OCI-LY3 (cell line): ENCODE measurements at regions not wholly inside any gene's neighbourhood (a gene's known extent, or its start where the extent isn't known, plus 50 kb on each side); places are given as distances from the start of the nearest gene placed in this dataset.

Experiments
- H2AFZ ChIP-seq: fragments of 200-600, 300-600 bp; shearing (Covaris generic); 2 replicates; pipeline ENCODE4 v1.6.0; 2014; ENCODE audit warnings: antibody characterized with exemption, low read depth, low read length
- H3K27ac ChIP-seq: fragments of 200-600, 300-600 bp; sonication (generic); 2 replicates; pipeline ENCODE4 v1.5.1; 2014; ENCODE audit warnings: mild to moderate bottlenecking, low read length, moderate library complexity, mixed read lengths
- H3K27me3 ChIP-seq: fragments of 200-600, 300-600 bp; sonication (generic); 2 replicates; pipeline ENCODE4 v1.6.1; 2014; ENCODE audit warnings: low read depth, low read length, mixed read lengths
- H3K36me3 ChIP-seq: fragments of 200-600, 300-600 bp; sonication (generic); replicated peaks from 2 replicates; pipeline ENCODE3; 2014; ENCODE audit warnings: low read depth, low read length, mixed read lengths
- H3K4me1 ChIP-seq: fragments of 300-600, 200-600 bp; sonication (generic); 2 replicates; pipeline ENCODE4 v1.6.1; 2014; ENCODE audit warnings: low read length, mixed read lengths
- H3K4me2 ChIP-seq: fragments of 200-600, 300-600 bp; sonication (generic); 2 replicates; pipeline ENCODE4 v1.6.1; 2014; ENCODE audit warnings: low read length, mixed read lengths
- H3K4me3 ChIP-seq: fragments of 300-600, 200-600 bp; sonication (generic); 2 replicates; pipeline ENCODE4 v1.5.1; 2014; ENCODE audit warnings: antibody characterized with exemption, mild to moderate bottlenecking, low read length, moderate library complexity
- H3K79me2 ChIP-seq: fragments of 300-600, 200-600 bp; shearing (Covaris generic); 2 replicates; pipeline ENCODE4 v1.6.1; 2014; ENCODE audit warnings: mild to moderate bottlenecking, low read length, mixed read lengths
- H3K9ac ChIP-seq: fragments of 300-600, 200-600 bp; shearing (Covaris generic); 2 replicates; pipeline ENCODE4 v1.6.0; 2014; ENCODE audit warnings: mild to moderate bottlenecking, low read length, moderate library complexity
- H3K9me3 ChIP-seq: fragments of 200-600, 300-600 bp; shearing (Covaris generic); 2 replicates; pipeline ENCODE4 v1.6.1; 2014; ENCODE audit warnings: low read length, mixed read lengths; ENCODE audit not compliant: insufficient read depth
- H4K20me1 ChIP-seq: fragments of 200-600, 300-600 bp; sonication (generic); 2 replicates; pipeline ENCODE4 v1.6.1; 2016; ENCODE audit warnings: low read length, mixed read lengths; ENCODE audit not compliant: insufficient read depth
- CTCF ChIP-seq: fragments of 200-600, 300-600 bp; sonication (generic); IDR thresholded peaks from 2 replicates; pipeline ENCODE4 v1.5.1; 2014; ENCODE audit warnings: antibody characterized with exemption, low read length, low read depth
- EZH2phosphoT487 ChIP-seq: fragments of 200-600 bp; shearing (Covaris generic); IDR thresholded peaks from 2 replicates; pipeline ENCODE4 v1.6.1; 2018; ENCODE audit warnings: antibody characterized with exemption, mixed run types, low read depth

DNA sequence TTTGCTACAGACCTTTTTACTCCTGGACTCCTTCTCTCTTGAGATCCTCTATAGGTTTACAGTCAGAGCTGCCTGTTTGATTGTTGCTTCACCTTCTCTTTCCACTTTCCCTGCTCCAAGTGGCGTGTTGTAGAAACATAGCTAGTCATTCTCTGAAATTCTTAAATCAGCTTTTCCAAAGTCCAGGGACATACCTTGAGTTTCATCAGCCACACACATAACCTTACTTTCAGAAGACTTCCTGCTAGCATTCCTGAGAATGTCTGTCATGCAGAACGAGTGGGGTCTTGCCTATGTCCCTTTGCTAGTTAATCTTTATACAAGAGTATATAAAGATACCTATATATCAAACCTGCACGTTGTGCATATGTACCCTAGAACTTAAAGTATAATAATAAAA, 230.3 kb upstream of the ZNF462 start:
- no peak overlapping the region for H2AFZ ChIP-seq
- no peak for TF ChIP-seq CTCF

GRCh38 chr9:106634183-106634582, 228.8 kb upstream of the ZNF462 start:
- Histone ChIP-seq H3K36me3 (no peaks in the 10 kb centered on the region), H3K27ac (no peak overlapping the region), H3K9ac (no peak overlapping the region), H2AFZ (no peak overlapping the region), H3K4me1 (peaks cover 19% of the 10 kb centered on the region), H3K27me3 (0 out of 2 replicates have a peak, but pooled peaks cover 3% of the 10 kb centered on the region), H3K79me2 (no peaks in the 10 kb centered on the region), H3K4me2 (peak overlapping the region; percentile 63), H3K9me3 (no peaks in the 10 kb centered on the region), H3K4me3 (peak overlapping the region; percentile 21; the same call in 1 of the 2 replicates), H4K20me1 (no peaks in the 10 kb centered on the region)
- no peak for TF ChIP-seq CTCF
- TF ChIP-seq EZH2phosphoT487, result no peak

More for the DNA sequence above, 230.3 kb upstream of the ZNF462 start:
- no peaks in the 10 kb centered on the region for H3K36me3 ChIP-seq
- H3K9me3 ChIP-seq, result no peaks in the 10 kb centered on the region
- H3K4me1 ChIP-seq, result peaks cover 19% of the 10 kb centered on the region
- H3K4me2 ChIP-seq, result no peak overlapping the region
- no peaks in the 10 kb centered on the region for H3K79me2 ChIP-seq
- no peak overlapping the region for H3K9ac ChIP-seq
- no peak overlapping the region for H3K27ac ChIP-seq
- H4K20me1 ChIP-seq, result no peaks in the 10 kb centered on the region
- no peak overlapping the region for H3K4me3 ChIP-seq
- H3K27me3 ChIP-seq, result 0 out of 2 replicates have a peak, but pooled peaks cover 3% of the 10 kb centered on the region

DNA sequence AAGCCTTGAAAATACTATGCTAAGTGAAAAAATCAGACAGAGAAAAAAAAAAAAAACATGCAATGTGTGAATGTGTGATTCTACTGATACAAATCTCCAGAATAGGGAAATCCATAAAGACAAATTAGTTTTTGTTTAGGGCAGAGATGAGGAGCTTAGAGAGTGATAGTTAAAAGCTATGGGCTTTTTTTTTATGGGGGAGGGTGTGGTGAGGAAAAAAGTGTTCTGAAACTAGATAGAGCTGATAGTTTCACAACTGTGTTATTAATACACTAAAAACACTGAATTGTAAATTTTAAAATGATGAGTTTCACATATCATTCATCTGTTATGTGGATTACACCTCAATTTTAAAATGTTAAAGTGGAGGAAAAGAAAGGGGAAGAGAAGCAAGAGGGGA, 228.3 kb upstream of the ZNF462 start:
- Histone ChIP-seq H3K36me3 (no peaks in the 10 kb centered on the region), H3K9me3 (no peaks in the 10 kb centered on the region), H4K20me1 (no peaks in the 10 kb centered on the region), H3K27ac (no peak overlapping the region), H3K4me3 (peak overlapping the region; percentile 21; the same call in 1 of the 2 replicates), H3K9ac (no peak overlapping the region), H3K4me2 (peak overlapping the region; percentile 63), H3K27me3 (0 out of 2 replicates have a peak, but pooled peaks cover 3% of the 10 kb centered on the region), H3K4me1 (peaks cover 19% of the 10 kb centered on the region), H2AFZ (no peak overlapping the region), H3K79me2 (no peaks in the 10 kb centered on the region)
- TF ChIP-seq CTCF (no peak), EZH2phosphoT487 (no peak)

DNA sequence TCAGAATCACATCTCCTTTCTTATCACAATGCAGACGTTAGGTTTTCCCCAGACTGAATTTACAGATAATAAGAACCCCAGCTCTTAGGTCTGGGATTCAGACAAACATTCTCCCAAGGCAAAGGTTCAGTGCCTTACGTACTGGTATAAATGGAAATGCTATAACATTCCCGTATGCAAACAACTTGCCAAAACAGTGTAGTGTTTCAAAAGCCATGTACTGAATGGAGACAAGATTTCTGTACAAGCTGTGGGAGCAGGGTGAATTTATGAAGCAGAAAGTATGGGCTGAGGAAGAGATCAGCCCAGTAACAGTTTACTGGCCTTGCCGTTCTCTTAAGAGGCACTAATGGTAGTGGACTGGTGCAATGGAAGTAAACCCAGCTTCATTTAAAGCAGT, 225.5 kb upstream of the ZNF462 start:
- Histone ChIP-seq H3K4me3 (no peak overlapping the region), H3K9ac (no peak overlapping the region), H3K27ac (no peak overlapping the region), H3K4me1 (peaks cover 19% of the 10 kb centered on the region), H3K9me3 (no peaks in the 10 kb centered on the region), H2AFZ (no peak overlapping the region), H4K20me1 (no peaks in the 10 kb centered on the region), H3K27me3 (0 out of 2 replicates have a peak, but pooled peaks cover 3% of the 10 kb centered on the region), H3K4me2 (no peak overlapping the region), H3K36me3 (no peaks in the 10 kb centered on the region), H3K79me2 (no peaks in the 10 kb centered on the region)
- TF ChIP-seq EZH2phosphoT487 (no peak), CTCF (no peak)
